IMR-90 (cell line): ENCODE measurements at regions not wholly inside any gene's neighbourhood (a gene's known extent, or its start where the extent isn't known, plus 50 kb on each side); places are given as distances from the start of the nearest gene placed in this dataset.

Source experiments
- BHLHE40 ChIP-seq: fragments of 150-350 bp; IDR thresholded peaks from 2 replicates; pipeline ENCODE4 v1.6.1; 2016; ENCODE audit warnings: mild to moderate bottlenecking, low read depth, low read length
- CEBPB ChIP-seq: IDR thresholded peaks from 2 replicates; pipeline ENCODE4 v1.6.1; 2012; ENCODE audit warnings: low read depth, low read length, improper control_type of control experiment
- CHD1 ChIP-seq: IDR thresholded peaks from 2 replicates; pipeline ENCODE4 v1.6.1; 2012; ENCODE audit warnings: low read depth, low read length, improper control_type of control experiment
- FOS ChIP-seq: fragments of 150-350 bp; IDR thresholded peaks from 2 replicates; pipeline ENCODE4 v1.6.1; 2016; ENCODE audit warnings: low read depth, low read length
- MAFK ChIP-seq: IDR thresholded peaks from 2 replicates; pipeline ENCODE4 v1.6.1; 2012; ENCODE audit warnings: low read depth, low read length, improper control_type of control experiment
- MAZ ChIP-seq: IDR thresholded peaks from 2 replicates; pipeline ENCODE4 v1.6.1; 2012; ENCODE audit warnings: low read depth, mild to moderate bottlenecking, low read length, improper control_type of control experiment, moderate library complexity, borderline replicate concordance
- NFE2L2 ChIP-seq: fragments of 150-350 bp; IDR thresholded peaks from 2 replicates; pipeline ENCODE4 v1.6.1; 2016; ENCODE audit warnings: low read depth, mild to moderate bottlenecking, low read length
- POLR2A ChIP-seq: IDR thresholded peaks from 2 replicates; pipeline ENCODE4 v1.6.1; 2012; ENCODE audit warnings: mild to moderate bottlenecking, low read depth, low read length
- RAD21 ChIP-seq: IDR thresholded peaks from 2 replicates; pipeline ENCODE4 v1.6.1; 2012; ENCODE audit warnings: low read length, improper control_type of control experiment
- RCOR1 ChIP-seq: IDR thresholded peaks from 2 replicates; pipeline ENCODE4 v1.6.1; 2012; ENCODE audit warnings: mild to moderate bottlenecking, low read length, improper control_type of control experiment; ENCODE audit not compliant: insufficient replicate concordance
- RFX5 ChIP-seq: IDR thresholded peaks from 2 replicates; pipeline ENCODE4 v1.8.0; 2012; ENCODE audit warnings: low read depth, mild to moderate bottlenecking, low read length, moderate library complexity
- TF ChIP-seq, protein P1 (sequence below): conservative IDR thresholded peaks from 2 replicates; pipeline ENCODE4 v1.5.1; 2012; ENCODE audit warnings: mild to moderate bottlenecking, low read depth, low read length, improper control_type of control experiment
- TF ChIP-seq, protein P2 (sequence below): fragments of 150-350 bp; IDR thresholded peaks from 2 replicates; pipeline ENCODE4 v1.6.1; 2017; ENCODE audit warnings: mild to moderate bottlenecking, antibody characterized with exemption, low read length, low read depth
- TF ChIP-seq, protein P3 (sequence below): fragments of 150-350 bp; IDR thresholded peaks from 2 replicates; pipeline ENCODE4 v1.6.1; 2016; ENCODE audit warnings: low read depth, mild to moderate bottlenecking, low read length, moderate library complexity, borderline replicate concordance

DNA sequence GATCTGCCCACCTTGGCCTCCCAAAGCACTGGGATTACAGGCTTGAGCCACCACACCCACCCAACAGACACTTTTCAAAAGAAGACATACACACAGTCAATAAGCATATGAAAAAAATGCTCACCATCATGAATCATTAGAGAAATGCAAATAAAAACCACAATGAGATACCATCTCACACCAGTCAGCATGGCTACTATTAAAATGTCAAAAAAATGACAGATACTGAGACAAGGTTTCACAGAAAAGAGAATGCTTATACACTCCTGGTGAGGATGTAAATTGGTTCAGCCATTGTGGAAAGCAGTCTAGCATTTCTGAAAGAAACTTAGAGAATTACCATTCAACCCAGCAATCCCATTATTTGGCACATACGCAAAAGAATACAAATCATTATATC is 1947.2 kb downstream of the SUCLG1 start:
- TF ChIP-seq MAZ (no peak), POLR2A (no peak), RFX5 (no peak), RAD21 (no peak), NFE2L2 (no peak), CHD1 (no peak), CEBPB (no peak), BHLHE40 (no peak), FOS (no peak), MAFK (no peak), RCOR1 (no peak)
- TF ChIP-seq, protein P1, sequence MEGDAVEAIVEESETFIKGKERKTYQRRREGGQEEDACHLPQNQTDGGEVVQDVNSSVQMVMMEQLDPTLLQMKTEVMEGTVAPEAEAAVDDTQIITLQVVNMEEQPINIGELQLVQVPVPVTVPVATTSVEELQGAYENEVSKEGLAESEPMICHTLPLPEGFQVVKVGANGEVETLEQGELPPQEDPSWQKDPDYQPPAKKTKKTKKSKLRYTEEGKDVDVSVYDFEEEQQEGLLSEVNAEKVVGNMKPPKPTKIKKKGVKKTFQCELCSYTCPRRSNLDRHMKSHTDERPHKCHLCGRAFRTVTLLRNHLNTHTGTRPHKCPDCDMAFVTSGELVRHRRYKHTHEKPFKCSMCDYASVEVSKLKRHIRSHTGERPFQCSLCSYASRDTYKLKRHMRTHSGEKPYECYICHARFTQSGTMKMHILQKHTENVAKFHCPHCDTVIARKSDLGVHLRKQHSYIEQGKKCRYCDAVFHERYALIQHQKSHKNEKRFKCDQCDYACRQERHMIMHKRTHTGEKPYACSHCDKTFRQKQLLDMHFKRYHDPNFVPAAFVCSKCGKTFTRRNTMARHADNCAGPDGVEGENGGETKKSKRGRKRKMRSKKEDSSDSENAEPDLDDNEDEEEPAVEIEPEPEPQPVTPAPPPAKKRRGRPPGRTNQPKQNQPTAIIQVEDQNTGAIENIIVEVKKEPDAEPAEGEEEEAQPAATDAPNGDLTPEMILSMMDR = no peak
- TF ChIP-seq, protein P2, sequence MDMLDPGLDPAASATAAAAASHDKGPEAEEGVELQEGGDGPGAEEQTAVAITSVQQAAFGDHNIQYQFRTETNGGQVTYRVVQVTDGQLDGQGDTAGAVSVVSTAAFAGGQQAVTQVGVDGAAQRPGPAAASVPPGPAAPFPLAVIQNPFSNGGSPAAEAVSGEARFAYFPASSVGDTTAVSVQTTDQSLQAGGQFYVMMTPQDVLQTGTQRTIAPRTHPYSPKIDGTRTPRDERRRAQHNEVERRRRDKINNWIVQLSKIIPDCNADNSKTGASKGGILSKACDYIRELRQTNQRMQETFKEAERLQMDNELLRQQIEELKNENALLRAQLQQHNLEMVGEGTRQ = no peak
- TF ChIP-seq, protein P3, sequence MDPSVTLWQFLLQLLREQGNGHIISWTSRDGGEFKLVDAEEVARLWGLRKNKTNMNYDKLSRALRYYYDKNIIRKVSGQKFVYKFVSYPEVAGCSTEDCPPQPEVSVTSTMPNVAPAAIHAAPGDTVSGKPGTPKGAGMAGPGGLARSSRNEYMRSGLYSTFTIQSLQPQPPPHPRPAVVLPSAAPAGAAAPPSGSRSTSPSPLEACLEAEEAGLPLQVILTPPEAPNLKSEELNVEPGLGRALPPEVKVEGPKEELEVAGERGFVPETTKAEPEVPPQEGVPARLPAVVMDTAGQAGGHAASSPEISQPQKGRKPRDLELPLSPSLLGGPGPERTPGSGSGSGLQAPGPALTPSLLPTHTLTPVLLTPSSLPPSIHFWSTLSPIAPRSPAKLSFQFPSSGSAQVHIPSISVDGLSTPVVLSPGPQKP = no peak
